HL-60/S4 treated with phorbol 12-myristate 13-acetate at 8.2 ng/mL for 4 days and 3 days (cell line): ENCODE measurements at regions not wholly inside any gene's neighbourhood (a gene's known extent, or its start where the extent isn't known, plus 50 kb on each side); places are given as distances from the start of the nearest gene placed in this dataset.

ENCODE experiments used
- in situ Hi-C: fragments of 300-500 bp; cut with MboI; formaldehyde crosslinking; loops from 2 replicates; pipeline ENCODE4 v1.15.0; 2022; ENCODE audit warnings: low sequenced_read_pairs

GRCh38 chr17:79541056-79541850, 69.6 kb downstream of the RBFOX3 start:
- in situ Hi-C loops, result no loop called here

GRCh38 chr17:79539944-79540705, 70.7 kb downstream of the RBFOX3 start:
- in situ Hi-C loops, result no loop called here

DNA sequence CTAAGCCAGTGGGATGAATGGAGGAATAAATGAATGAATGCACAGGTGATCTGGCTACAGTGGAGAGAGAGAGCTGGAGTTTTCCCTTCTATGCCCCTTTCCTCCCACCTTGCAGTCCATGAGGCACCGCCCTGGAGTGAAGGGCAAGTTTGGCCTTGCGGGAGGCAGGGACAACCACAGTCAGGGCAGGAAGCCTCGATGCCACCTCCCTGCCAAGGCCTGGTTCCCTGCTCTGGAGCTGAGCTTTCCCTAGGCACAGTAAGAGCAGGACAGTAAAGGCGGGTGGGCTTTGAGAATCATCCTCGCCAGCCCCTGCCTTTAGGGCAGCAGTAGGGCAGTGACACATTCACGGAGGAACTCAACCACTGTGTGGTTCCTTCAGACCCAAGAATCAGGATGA, 72.6 kb downstream of the RBFOX3 start:
- in situ Hi-C loops, result no loop called here

- in situ Hi-C loops, result no loop called here
These were observed 73.2 kb downstream of the RBFOX3 start for GRCh38 chr17:79537686-79538085.

DNA sequence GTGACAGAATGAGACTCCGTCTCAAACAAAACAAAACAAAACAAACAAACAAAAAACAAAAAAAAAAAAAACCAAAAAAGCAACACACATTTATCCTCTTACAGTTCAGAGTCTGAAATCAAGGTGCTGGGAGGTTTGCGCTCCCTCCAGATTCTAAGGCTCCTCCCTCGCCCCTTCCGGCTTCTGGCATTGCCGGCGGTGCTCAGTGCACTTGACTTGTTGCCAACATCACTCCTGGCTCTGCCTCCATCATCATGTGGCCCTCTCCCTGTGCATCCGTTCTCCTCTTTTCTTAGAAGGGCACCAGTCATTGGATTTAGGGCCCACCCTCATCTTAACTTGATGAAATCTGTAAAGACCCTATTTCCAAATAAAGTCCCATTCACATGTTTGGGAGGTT, 73.8 kb downstream of the RBFOX3 start:
- in situ Hi-C loops, result no loop called here

DNA sequence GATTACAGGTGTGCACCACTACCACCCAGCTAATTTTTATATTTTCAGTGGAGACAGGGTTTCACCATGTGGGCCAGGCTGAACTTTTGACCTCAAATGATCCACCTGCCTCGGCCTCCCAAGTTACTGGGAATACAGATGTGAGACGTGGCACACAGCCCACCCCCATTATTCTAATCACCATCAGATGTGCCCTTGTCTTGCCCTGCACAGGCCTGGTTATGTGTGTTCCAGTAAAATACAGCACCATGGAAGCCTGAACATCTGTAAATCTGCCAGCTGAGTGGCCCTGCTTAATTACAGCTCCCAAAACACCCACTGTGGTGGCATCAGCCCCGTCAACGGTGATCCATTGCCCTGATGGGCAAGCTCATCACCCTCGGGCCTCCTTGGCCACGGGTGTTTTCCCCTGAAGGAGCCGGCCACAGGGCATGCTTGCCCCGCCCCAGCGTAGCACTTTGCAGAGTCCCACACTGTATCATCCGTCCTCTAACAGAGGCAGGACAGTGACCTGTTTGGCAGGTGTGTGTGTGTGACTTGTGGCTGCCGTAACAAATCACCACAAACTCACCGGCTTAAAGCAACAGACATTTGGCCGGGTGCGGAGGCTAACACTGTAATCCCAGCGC, 74.5 kb downstream of the RBFOX3 start:
- in situ Hi-C loops, result no loop called here

DNA sequence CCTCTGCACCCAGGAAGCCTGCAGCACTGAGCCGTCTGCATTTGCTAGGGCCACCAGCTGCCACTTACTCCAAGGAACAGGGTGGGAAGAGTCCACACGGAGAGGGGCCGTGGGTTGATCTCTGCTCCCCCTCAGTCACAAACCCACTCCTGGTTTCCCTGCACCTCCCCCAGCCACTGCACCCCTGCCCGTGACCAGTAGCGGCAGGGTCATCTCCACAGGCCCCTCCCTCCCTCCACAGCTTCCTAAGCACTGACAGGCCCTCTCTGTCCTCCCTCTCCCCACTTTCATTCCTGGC, 75.2 kb downstream of the RBFOX3 start:
- in situ Hi-C loops, result no loop called here

GRCh38 chr17:79534851-79535727, 75.8 kb downstream of the RBFOX3 start:
- in situ Hi-C loops, result no loop called here

DNA sequence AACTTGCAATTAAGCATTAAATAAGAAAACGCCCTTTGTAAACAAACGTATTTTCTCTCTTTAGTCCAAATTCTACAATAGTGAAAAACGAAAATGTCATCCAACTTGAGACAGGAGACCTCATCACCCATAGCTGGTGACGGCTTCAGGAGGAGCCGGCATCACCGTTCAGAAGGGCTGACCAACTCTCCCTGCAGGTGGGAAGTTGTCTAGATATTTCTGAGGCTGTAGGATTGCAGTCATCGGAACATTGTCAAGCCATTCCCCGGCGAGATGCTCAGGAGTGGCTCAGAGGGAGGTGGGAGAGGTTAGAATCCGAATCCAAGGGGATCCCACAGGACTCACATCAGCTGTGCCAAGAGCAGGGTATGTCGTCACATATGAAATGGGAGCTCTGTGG, 76.7 kb downstream of the RBFOX3 start:
- in situ Hi-C loops, result no loop called here

DNA sequence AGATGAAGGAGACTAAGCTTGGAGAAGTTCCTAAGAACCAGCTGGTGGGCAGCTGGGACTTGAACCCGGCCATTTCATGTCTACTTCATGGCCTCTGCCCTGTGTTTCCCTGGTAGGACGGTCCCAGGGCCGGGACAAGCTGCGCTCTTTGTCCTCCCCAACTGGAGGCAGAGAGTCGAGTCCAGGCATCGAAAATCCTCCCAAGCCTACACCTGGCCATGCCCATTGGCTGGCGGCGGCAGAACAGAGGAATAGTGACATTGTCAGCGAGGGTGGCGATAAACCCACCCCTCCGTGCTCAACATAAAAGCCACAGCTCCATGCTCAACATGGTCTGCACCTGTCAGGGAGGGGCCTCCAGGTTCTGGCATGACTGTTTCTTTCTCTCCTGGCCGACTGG, 77.7 kb downstream of the RBFOX3 start:
- in situ Hi-C loops, result no loop called here

- in situ Hi-C loops, result no loop called here
These were observed 78.6 kb downstream of the RBFOX3 start for GRCh38 chr17:79532107-79532790.

DNA sequence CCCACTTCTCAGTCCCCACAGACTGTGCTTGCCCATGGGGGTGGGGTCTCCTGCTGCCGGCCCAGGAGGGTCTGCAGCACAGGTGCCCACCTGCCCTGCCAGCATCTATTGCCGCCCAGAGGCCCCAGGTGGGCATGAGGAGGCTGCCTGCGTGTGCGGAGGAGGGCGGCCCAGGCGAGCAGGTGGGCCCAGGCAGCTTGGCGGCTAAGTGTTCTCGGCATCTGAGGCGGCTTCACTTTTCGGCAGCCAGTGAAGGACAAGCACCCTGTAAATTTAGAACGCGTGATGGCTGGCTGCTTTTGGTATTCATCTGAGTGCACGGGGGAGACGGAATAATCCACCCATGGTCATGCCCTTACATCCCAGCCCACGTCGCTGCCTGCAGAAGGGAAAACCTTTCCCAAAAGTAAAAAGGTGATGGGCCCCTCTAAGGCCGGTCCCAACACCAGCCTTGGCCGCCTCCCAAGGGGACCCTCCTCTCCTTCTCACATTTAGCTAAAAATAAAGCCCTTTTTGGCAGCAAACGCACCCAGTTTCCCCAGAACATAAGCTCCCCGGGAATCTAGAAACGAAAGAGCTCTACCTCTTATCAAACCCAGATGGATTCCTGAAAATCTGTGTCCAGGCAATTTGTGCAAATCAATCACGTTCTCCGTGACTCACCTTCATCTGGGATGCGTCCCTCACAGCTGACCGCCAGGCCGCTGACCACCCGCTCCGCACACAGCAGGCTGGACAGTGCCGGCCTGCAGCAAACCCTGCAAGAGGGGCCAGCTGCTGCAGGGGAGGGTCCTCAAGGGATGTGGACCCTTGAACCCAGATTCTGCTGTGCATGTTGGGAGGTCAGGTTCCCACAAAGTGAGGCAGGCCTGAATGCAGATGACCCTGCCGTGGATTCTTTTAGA, 79.4 kb downstream of the RBFOX3 start:
- in situ Hi-C loops, result no loop called here

DNA sequence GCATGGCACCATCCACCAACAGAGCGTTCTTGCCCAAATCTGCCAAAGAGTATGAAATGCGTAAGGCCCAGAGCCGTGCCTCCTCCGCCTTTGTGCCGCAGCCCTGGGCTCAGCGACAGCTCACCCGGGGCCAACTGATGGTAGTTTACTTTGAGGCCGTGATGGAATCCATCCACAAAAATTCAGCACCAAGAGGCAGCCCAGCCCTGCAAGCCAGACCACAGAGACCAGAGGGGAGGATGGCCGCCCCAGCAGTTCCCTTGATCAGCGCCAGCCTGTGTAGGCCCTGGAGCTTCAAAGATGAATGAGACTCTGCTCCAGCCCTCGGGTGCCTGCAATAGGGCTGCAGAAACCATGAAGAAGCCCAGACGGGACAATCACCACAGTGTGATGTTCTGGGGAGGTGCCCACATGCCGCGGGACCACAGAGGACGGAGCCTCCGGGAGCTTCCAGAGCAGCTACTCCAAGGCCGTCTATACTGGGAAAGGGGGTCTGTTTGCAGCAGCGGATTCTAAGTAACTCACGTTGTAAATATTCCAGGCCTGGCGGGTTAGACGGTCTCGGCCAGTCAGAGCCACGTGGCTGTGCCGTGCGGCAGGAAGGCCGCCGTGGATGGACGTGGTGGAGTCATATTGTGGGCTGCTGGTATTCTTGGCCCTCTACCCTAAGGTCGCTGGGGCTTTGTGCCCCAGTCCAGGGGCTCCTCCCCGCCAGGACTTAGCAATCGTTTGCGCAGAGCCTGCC, 80.3 kb downstream of the RBFOX3 start:
- in situ Hi-C loops, result no loop called here

GRCh38 chr17:79529661-79530081, 81.2 kb downstream of the RBFOX3 start:
- in situ Hi-C loops, result no loop called here

DNA sequence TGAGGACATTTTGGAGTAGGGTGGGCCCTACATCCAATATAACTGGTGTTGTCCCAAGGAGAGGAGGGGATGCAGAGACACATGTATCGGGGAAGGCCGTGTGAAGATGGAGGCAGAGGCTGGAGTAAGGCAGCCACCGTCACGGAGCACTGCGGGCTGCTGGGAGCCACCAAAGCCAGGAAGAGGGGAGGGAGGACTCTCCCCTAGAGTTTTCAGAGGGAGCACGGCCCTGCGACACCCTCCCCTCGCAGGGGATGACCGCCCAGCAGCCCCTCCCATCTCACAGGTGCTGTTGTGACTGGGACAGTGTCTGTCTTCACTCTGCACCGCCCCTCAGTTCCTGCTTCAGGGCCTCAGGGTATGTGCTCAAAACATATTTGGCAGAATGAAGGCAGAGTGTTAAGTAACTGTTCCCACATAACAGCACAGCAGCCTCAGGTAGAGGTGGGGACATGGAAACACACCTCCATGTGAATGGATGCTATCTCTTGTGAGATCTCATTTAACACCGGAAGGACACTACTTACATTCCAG, 82.2 kb downstream of the RBFOX3 start:
- in situ Hi-C loops, result no loop called here

DNA sequence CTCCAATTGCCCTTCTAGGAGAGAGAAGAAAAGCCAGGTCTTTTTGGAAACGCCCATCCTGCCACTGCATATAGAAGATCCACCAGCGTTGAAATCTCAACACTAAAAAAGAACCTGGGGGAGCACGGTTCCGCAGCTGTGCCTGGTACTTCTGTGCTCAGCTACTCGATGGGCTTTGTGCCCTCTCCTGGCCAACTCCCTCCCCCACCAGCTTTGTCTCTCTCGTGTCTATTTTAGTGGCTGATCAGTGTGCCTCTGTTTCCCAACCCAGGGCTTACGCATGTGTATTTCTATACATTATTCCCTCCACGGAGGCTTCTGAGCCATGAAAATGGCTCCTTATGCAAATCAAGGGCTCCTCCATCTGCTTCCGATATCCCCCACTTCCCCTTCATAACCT, 83.5 kb downstream of the RBFOX3 start:
- in situ Hi-C loops, result no loop called here

- in situ Hi-C loops, result no loop called here
These were observed 84.8 kb downstream of the RBFOX3 start for GRCh38 chr17:79525793-79526677.
